HG03571 (cell line): ENCODE measurements at regions not wholly inside any gene's neighbourhood (a gene's known extent, or its start where the extent isn't known, plus 50 kb on each side); places are given as distances from the start of the nearest gene placed in this dataset.

Experiments
- ATAC-seq: cut with Tn5 transposase; IDR thresholded peaks from one replicate; pipeline ENCODE4 v1.9.1; 2021; ENCODE audit not compliant: unreplicated experiment

GRCh38 chr6:146886587-146887446 lies 288.0 kb downstream of the ADGB start:
- ATAC-seq = no peak

GRCh38 chr6:146887447-146888077 lies 288.8 kb downstream of the ADGB start:
- ATAC-seq = no peak

GRCh38 chr6:146889303-146889702 lies 290.5 kb downstream of the ADGB start:
- ATAC-seq = no peak

GRCh38 chr6:146890172-146890571 lies 291.4 kb downstream of the ADGB start:
- no peak for ATAC-seq

- ATAC-seq = no peak
These were observed 292.1 kb downstream of the ADGB start for GRCh38 chr6:146890644-146891434.

- no peak for ATAC-seq
These were observed 293.0 kb downstream of the ADGB start for GRCh38 chr6:146891615-146892265.

GRCh38 chr6:146892283-146892612 lies 293.5 kb downstream of the ADGB start:
- no peak for ATAC-seq

GRCh38 chr6:146892613-146893401 lies 294.0 kb downstream of the ADGB start:
- no peak for ATAC-seq

- no peak for ATAC-seq
These were observed 294.9 kb downstream of the ADGB start for GRCh38 chr6:146893690-146894089.

- ATAC-seq = no peak
These were observed 295.9 kb downstream of the ADGB start for GRCh38 chr6:146894624-146895023.

GRCh38 chr6:146895101-146895771 lies 296.5 kb downstream of the ADGB start:
- no peak for ATAC-seq

- ATAC-seq = no peak
These were observed 296.9 kb downstream of the ADGB start for GRCh38 chr6:146895772-146896061.

GRCh38 chr6:146896062-146896813 lies 297.5 kb downstream of the ADGB start:
- no peak for ATAC-seq

- ATAC-seq = no peak
These were observed 298.4 kb downstream of the ADGB start for GRCh38 chr6:146896960-146897701.

GRCh38 chr6:146898069-146898887 lies 299.5 kb downstream of the ADGB start:
- no peak for ATAC-seq

GRCh38 chr6:146898888-146899227 lies 300.1 kb downstream of the ADGB start:
- no peak for ATAC-seq

- no peak for ATAC-seq
These were observed 302.0 kb upstream of the STXBP5 start for GRCh38 chr6:146901940-146902816.
